ENCODE measurements at regions not wholly inside any gene's neighbourhood (a gene's known extent, or its start where the extent isn't known, plus 50 kb on each side); places are given as distances from the start of the nearest gene placed in this dataset.
"Not testable (repeated sequence)": the region's sequence is repeated elsewhere in the genome, so short reads cannot be mapped to it uniquely, and the experiment has no call there.

DNA sequence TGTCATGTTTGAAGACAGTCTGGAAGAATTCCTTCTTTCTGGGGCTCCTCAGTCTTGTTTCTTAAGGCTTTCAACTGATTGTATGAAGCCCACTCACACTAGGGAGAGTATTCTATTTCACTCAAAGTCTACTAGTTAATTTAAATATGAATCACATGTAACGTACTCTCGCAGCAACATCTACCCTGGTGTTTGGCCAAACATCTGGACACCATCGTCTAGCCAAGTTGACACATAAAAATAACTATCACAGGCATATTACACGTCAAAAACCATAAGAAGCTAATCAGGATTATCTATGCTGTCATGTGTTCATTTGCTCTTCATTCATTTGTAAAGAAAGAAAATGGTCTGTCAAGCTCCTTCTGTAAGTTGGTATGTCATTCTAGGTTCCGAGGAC is 787.4 kb downstream of the KCNJ2 start:
- DNase-seq: no peak

DNA sequence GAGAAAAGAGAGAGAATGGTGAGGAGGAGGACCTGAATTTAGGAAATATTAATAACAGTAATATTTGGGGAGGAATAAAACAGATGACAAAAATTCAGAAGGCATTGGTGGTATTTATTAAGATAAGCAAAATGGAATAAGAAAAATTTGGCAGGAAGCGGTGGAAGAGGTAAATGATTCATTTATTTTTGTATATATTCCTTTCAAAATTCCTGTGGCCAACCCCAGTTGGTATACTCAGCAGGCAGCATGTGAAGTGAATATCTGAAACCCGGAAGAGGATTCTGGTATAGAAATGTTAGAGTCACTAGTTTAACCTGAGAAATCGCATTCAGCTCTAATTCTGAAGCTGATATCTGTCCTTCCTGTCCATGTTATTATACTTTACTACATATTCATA is 792.0 kb downstream of the KCNJ2 start:
- no peak for DNase-seq

GRCh38 chr17:70968302-70968701 is 799.0 kb downstream of the KCNJ2 start:
- DNase-seq: no peak

- DNase-seq: no peak
Observed at GRCh38 chr17:70969521-70970034, 800.2 kb downstream of the KCNJ2 start.

DNA sequence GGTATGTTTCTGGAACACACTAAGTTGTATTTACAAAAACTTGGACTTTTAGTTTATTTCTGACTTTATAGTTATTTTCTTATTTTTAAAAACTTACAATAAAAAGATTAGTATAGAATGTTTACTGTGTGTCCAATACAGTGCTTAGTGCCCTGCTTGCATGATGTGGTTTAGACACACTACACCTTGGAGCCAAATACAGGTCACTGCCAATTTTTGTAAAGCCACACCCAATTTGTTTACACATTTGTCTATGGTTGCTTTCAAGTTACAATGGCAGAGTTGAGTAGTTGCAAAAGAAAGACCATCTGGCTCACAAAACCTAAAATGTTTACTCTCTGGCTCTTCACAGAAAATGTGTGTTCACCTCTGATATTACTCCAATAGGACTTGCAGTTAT is 807.1 kb downstream of the KCNJ2 start:
- DNase-seq: no peak

DNA sequence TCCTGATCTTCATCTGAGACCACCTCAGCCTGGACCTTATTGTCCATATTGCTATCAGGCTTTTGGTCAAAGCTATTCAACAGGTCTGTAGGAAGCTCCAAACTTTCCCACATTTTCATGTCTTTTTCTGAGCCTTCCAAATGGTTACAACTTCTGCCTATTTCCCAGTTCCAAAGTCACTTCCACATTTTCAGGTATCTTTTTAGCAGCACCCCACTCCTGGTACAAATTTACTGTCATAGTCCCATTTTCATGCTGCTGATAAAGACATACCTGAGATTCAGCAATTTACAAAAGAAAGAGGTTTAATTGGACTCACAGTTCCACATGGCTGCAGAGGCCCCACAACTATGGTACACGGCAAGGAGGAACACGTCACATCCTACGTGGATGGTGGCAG is 815.5 kb downstream of the KCNJ2 start:
- DNase-seq: no peak

DNA sequence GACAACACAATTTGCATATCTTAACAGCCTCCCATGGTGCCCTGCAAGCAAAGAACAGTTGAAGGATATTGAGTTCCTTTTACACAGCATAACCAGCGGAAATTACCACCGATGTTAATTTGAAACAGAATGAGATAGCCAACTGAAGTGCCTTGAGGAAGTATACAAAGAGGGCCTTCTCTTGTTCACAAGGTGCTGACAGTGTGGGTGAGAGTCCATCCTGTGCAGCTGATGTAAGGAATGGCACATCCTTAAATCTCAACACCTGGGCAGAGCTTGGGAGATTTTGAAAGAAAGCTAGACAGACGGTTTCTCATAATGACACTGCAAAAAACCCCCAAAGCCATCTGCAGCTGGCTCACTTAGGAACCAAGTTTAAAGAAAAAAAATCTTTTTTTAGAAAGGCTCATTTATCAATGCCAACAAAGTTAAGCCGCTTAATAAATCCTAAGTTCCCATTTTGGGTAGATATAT is 818.6 kb downstream of the KCNJ2 start:
- no peak for DNase-seq

DNA sequence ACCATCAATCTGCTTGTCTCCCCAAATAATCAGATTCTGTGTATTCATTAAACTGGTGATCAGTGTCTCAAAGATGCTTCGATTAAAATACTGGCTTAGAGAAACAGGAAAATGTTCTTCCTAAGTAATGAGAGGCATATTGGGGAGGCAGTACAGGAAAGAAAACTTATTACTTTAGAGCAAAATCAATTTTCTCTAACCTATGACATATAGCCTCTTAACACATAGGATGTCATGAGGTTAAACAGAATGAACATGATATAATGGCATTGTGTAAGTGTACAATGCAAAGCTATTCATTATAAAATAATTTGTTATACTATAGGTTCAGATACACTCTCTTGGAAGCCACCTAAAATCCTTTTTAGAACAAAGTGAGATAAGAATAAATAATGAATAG is 819.3 kb downstream of the KCNJ2 start:
- no peak for DNase-seq

DNA sequence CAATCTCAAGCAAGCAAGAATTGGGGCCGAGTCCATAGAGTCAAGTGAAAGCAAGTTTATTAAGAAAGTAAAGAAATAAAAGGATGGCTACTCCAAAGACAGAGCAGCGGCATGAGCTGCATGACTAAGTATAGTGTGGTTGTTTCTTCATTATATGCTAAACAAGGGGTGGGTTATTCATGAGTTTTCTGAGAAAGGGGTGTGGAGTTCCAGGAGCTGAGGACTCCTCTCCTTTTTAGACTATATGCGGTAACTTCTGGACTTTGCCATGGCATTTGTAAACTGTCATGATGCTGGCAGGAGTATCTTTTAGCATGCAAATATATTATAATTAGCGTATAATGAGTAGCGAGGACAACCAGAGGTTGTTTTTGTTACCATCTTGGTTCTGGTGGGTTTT is 819.9 kb downstream of the KCNJ2 start:
- no peak for DNase-seq

GRCh38 chr17:70994194-70994593 is 824.9 kb downstream of the KCNJ2 start:
- no peak for DNase-seq

GRCh38 chr17:70995997-70996396 is 826.7 kb downstream of the KCNJ2 start:
- DNase-seq: no peak

GRCh38 chr17:71003736-71004135 is 834.4 kb downstream of the KCNJ2 start:
- DNase-seq: no peak

GRCh38 chr17:71004413-71004812 is 835.1 kb downstream of the KCNJ2 start:
- no peak for DNase-seq

- no peak for DNase-seq
Observed at GRCh38 chr17:71011391-71011790, 842.1 kb downstream of the KCNJ2 start.

GRCh38 chr17:71019699-71020098 is 850.4 kb downstream of the KCNJ2 start:
- DNase-seq: no peak

DNA sequence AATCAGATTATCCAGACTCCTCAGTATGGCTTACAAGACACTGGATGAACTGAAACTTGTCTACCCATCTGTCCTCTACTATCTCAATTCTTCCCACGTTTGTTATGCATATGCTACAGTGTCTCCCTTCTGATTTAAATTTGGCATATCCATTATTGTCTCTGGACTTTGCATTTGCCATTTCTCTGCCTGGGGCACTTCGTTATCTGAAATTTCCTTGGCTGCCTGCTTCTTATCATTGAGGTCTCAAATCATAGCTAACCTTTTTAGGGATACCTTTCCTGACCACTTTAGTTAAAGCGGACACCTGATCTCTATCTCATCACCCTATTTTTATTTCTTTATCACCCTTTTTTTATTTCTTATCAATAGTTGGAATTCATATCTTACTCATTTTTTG is 853.4 kb downstream of the KCNJ2 start:
- no peak for DNase-seq

DNA sequence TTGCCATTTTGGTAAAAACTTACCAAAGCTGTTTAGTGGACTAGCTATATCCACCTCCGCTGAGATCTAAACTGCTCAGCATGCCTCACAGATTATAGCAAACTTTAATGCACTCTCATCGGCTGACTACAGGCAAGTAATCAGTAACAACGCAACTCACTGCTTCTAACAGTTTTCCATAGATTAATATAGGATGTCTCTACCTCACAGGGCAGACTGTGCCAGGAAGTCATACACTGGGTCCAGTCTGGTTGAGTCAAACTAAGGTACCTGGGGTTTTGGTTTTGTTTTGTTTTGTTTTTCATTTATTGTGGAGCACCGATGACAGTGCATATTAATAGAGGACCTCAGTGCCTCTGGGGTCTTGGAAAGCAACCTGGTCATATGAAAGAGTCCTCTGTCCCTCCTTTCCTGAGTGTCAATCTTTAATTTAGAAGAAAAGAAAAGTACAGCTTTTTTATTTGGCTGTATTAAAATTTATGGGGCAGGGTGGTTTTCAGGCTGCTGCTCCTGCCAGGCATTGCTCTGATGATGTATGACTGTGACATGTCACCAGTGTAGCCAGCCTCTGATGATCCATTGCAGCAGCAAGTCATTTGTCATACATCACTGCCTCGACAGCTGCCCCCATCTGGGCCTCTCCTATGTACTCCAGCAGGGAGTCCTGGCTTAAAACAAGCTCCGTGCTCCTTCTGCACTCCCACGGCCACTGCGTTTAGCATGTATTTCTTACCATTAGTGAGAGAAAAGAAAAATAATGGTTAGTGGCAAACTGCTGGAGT is 854.1 kb downstream of the KCNJ2 start:
- DNase-seq: no peak

- no peak for DNase-seq
Observed at GRCh38 chr17:71024172-71024571, 854.8 kb downstream of the KCNJ2 start.

DNA sequence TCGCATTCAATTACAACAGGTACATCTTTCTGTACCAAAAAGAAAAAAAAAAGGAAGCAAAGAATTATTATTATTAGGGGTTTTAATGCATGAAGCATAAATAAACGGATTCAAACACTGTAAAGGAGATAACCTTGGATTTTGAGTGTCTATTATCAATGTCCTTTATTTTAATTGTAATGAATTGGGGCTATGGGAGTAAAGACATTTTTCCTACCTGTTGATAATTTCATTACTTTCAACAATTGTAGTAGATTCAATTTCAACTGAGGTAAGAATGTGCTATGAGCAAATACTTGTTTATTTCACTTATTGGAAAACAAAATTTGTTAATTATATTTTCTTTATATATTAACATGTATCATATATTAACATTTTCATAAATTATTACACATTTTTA is 855.6 kb downstream of the KCNJ2 start:
- no peak for DNase-seq

- no peak for DNase-seq
Observed at GRCh38 chr17:71029246-71029645, 859.9 kb downstream of the KCNJ2 start.

DNA sequence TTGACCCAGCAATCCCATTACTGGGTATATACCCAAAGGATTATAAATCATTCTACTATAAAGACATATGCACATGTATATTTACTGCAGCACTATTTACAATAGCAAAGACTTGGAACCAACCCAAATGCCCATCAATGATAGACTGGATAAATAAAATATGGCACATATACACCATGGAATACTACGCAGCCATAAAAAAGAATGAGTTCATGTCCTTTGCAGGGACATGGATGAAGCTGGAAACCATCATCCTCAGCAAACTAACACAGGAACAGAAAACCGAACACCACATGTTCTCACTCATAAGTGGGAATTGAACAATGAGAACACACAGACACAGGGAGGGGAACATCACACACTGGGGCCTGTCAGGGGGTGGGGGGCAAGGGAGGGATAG is 862.0 kb downstream of the KCNJ2 start:
- DNase-seq: not testable (repeated sequence)

- no peak for DNase-seq
Observed at GRCh38 chr17:71032746-71033273, 863.5 kb downstream of the KCNJ2 start.

GRCh38 chr17:71033336-71033735 is 864.0 kb downstream of the KCNJ2 start:
- DNase-seq: no peak

DNA sequence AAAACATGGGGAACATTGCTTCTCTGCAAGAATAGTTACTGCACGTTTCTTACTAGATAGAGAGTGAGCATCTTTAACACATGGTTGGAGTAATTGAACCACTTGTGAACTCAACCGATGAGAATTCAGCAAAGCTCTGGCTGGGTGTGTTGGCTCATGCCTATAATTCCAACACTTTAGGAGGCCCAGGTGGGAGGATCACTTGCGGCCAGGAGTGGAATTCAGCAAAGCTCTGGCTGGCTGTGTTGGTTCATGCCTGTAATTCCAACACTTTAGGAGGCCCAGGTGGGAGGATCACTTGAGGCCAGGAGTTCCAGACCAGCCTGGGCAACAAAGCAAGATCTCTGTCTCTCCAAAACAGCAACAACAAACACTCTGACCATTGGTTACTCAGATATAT is 865.9 kb downstream of the KCNJ2 start:
- DNase-seq: no peak

- no peak for DNase-seq
Observed at GRCh38 chr17:71037386-71037785, 868.1 kb downstream of the KCNJ2 start.

Measured in stimulated activated CD4-positive, alpha-beta T cell treated with anti-CD3 and anti-CD28 coated beads, Interleukin-2, amount 100 ng/mL, for 48 hours (primary cell).